Ishikawa (cell line): ENCODE measurements at regions not wholly inside any gene's neighbourhood (a gene's known extent, or its start where the extent isn't known, plus 50 kb on each side); places are given as distances from the start of the nearest gene placed in this dataset.

ENCODE experiments used
- CEBPB ChIP-seq: IDR thresholded peaks from 2 replicates; pipeline ENCODE4 v1.6.1; 2012
- CREB1 ChIP-seq: IDR thresholded peaks from 2 replicates; pipeline ENCODE4 v1.6.1; 2012; ENCODE audit warnings: low read depth
- EGR1 ChIP-seq: IDR thresholded peaks from 2 replicates; pipeline ENCODE4 v1.6.1; 2012
- EP300 ChIP-seq: IDR thresholded peaks from 2 replicates; pipeline ENCODE4 v1.6.1; 2012; ENCODE audit warnings: borderline replicate concordance
- FOXM1 ChIP-seq: IDR thresholded peaks from 2 replicates; pipeline ENCODE4 v1.6.1; 2012; ENCODE audit warnings: low read depth, borderline replicate concordance
- NFIC ChIP-seq: IDR thresholded peaks from 2 replicates; pipeline ENCODE4 v1.6.1; 2012
- RAD21 ChIP-seq: IDR thresholded peaks from 2 replicates; pipeline ENCODE4 v1.6.1; 2012; ENCODE audit warnings: low read depth
- TAF1 ChIP-seq: IDR thresholded peaks from 2 replicates; pipeline ENCODE4 v1.6.1; 2012; ENCODE audit warnings: low read depth, mild to moderate bottlenecking
- TCF12 ChIP-seq: IDR thresholded peaks from 2 replicates; pipeline ENCODE4 v1.6.1; 2012; ENCODE audit warnings: low read depth
- TEAD4 ChIP-seq: IDR thresholded peaks from 2 replicates; pipeline ENCODE4 v1.6.1; 2012
- YY1 ChIP-seq: IDR thresholded peaks from 2 replicates; pipeline ENCODE4 v1.6.1; 2012; ENCODE audit warnings: low read depth
- ZBTB7A ChIP-seq: IDR thresholded peaks from 2 replicates; pipeline ENCODE4 v1.6.1; 2012; ENCODE audit warnings: low read depth
- TF ChIP-seq, protein P1 (sequence below): IDR thresholded peaks from 2 replicates; pipeline ENCODE4 v1.6.1; 2012; ENCODE audit warnings: low read depth, mild to moderate bottlenecking
- TF ChIP-seq, protein P2 (sequence below): IDR thresholded peaks from 2 replicates; pipeline ENCODE4 v1.6.1; 2012
- TF ChIP-seq, protein P3 (sequence below): IDR thresholded peaks from 2 replicates; pipeline ENCODE4 v1.6.1; 2012

DNA sequence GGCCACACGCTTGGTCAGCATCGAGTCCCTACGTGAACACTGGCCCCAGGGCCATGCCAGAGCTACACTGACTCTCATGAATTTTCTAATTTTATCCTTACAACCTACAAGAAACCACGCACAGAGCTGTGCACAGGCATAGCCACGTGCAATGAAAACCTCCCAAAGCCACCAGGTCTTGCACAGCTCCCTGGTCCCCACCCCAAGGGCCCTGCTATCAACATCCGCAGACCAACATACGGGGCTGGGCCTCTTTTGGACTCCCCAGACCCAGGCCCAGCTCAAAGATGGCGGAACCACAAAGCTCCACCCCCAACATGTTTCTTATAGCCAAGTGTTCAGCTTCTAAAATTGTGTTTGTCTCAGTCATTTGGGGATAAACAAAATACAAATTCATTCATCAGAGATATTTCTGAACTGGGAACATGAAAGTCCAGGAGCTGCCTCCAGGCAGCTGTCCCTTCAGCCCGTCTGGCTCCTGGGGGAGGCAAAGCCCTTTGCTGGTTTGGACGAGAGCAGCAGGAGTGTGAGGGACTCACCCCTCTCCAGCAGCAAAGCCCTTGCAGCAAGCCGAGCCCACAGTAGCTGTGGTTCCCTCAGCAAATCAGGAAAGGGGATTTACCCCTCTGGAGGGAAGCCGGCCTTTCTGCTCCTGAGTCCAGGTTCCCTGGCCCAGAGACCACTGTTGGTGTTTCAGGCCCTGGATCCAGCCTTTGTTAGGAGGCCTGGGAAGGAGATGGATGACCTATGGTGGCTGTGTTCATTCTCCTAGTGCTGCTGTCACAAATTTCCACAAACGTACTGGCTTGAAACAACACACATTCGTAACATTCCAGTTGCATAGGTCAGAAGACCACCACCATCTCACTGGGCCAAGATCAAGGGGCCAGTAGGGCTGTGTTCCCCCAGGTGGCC lies 75.1 kb downstream of the OAT start:
- TF ChIP-seq ZBTB7A (no peak), YY1 (no peak), CREB1 (no peak)
- TF ChIP-seq, protein P1, sequence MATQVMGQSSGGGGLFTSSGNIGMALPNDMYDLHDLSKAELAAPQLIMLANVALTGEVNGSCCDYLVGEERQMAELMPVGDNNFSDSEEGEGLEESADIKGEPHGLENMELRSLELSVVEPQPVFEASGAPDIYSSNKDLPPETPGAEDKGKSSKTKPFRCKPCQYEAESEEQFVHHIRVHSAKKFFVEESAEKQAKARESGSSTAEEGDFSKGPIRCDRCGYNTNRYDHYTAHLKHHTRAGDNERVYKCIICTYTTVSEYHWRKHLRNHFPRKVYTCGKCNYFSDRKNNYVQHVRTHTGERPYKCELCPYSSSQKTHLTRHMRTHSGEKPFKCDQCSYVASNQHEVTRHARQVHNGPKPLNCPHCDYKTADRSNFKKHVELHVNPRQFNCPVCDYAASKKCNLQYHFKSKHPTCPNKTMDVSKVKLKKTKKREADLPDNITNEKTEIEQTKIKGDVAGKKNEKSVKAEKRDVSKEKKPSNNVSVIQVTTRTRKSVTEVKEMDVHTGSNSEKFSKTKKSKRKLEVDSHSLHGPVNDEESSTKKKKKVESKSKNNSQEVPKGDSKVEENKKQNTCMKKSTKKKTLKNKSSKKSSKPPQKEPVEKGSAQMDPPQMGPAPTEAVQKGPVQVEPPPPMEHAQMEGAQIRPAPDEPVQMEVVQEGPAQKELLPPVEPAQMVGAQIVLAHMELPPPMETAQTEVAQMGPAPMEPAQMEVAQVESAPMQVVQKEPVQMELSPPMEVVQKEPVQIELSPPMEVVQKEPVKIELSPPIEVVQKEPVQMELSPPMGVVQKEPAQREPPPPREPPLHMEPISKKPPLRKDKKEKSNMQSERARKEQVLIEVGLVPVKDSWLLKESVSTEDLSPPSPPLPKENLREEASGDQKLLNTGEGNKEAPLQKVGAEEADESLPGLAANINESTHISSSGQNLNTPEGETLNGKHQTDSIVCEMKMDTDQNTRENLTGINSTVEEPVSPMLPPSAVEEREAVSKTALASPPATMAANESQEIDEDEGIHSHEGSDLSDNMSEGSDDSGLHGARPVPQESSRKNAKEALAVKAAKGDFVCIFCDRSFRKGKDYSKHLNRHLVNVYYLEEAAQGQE: no peak

DNA sequence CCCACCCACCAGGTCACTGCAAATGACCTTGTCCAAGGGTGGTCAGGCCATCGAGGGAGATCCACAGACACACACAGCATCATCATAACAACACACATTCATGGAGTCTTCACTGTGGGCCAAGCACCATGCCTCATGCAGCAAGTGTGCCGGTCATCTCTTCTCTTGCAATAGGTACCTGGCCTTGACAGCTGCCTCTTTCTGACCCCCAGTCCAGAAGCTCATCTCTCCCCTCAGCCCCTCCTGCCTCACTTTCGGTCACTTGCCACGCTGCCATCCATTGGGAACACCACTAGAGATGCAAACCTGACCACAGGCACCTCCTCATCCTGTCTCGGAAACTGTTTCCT lies 75.9 kb downstream of the OAT start:
- TF ChIP-seq ZBTB7A (no peak), RAD21 (no peak), CEBPB (no peak), YY1 (no peak), TCF12 (no peak), EP300 (no peak), TAF1 (no peak), CREB1 (no peak), NFIC (no peak), TEAD4 (no peak), EGR1 (no peak), FOXM1 (no peak)
- TF ChIP-seq, protein P2, sequence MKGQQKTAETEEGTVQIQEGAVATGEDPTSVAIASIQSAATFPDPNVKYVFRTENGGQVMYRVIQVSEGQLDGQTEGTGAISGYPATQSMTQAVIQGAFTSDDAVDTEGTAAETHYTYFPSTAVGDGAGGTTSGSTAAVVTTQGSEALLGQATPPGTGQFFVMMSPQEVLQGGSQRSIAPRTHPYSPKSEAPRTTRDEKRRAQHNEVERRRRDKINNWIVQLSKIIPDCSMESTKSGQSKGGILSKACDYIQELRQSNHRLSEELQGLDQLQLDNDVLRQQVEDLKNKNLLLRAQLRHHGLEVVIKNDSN: no peak
- TF ChIP-seq, protein P3, sequence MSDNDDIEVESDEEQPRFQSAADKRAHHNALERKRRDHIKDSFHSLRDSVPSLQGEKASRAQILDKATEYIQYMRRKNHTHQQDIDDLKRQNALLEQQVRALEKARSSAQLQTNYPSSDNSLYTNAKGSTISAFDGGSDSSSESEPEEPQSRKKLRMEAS: no peak
- TF ChIP-seq, protein P1: no peak

DNA sequence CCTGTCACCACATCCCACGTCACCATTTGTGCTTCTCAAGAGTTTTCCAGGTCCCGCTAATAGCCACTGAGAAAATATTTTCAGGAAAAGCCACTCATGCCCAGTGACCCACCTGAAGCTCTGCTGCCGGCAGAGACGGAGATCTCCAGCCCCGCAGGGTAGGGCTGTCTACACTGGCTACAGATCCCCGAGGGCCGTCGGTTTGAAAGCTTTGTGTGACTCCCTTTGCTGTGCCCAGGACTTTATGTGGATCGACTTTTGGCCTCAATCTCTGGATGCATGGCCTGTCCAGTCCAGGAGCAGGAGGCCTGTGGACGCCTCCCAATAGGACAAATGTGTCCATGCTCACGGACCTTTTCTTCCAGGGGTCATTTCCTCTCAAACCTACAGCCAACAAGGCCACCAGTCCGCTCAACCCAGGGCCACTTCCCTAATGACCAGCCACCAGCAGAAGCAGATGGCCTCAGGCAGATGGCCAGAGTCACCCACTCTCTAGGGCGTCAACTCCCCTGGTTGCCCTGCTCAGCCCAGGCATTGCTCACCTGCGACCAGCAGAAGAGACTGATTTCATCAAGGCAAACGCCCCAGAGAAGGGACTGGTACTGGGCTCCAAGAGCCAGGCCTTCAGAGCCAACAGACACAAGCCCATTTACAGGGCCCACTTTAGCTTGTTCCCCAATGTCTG lies 76.4 kb downstream of the OAT start:
- TF ChIP-seq NFIC (no peak), CREB1 (no peak), TEAD4 (no peak), EP300 (no peak), TCF12 (no peak), FOXM1 (no peak), CEBPB (no peak), YY1 (no peak), TAF1 (no peak), RAD21 (no peak), EGR1 (no peak), ZBTB7A (no peak)
- TF ChIP-seq, protein P2: no peak
- TF ChIP-seq, protein P3: no peak
- TF ChIP-seq, protein P1: no peak

DNA sequence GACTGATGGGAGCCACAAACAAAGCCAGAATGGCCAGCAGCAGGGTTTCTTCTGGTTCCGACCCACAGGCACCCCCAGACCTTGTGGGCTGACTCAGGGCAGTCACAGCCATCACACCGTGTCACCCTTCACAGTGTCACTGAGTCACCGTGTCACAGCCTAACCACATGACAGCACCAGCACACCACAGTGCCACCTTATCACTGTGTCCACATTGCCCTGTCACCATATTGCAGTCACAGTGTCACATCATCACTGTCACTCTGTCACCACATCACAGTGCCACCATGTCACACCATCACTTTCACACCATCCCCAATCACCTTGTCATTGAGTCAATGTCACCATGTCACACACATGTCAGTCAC lies 77.0 kb downstream of the OAT start:
- TF ChIP-seq CEBPB (no peak), TEAD4 (no peak), RAD21 (no peak), YY1 (no peak)
- TF ChIP-seq, protein P2: no peak
